HG03139 (cell line): ENCODE measurements at regions not wholly inside any gene's neighbourhood (a gene's known extent, or its start where the extent isn't known, plus 50 kb on each side); places are given as distances from the start of the nearest gene placed in this dataset.
"Not testable (repeated sequence)": the region's sequence is repeated elsewhere in the genome, so short reads cannot be mapped to it uniquely, and the experiment has no call there.

Experiments
- ATAC-seq: cut with Tn5 transposase; IDR thresholded peaks from one replicate; pipeline ENCODE4 v1.9.1; 2021; ENCODE audit not compliant: unreplicated experiment

- no peak for ATAC-seq
These were observed 629.6 kb downstream of the FSCB start for GRCh38 chr14:43877351-43877960.

GRCh38 chr14:43872752-43873655 lies 634.1 kb downstream of the FSCB start:
- ATAC-seq, result no peak

- no peak for ATAC-seq
These were observed 634.9 kb downstream of the FSCB start for GRCh38 chr14:43872222-43872621.

- ATAC-seq, result no peak
These were observed 648.1 kb downstream of the FSCB start for GRCh38 chr14:43858981-43859380.

- no peak for ATAC-seq
These were observed 651.5 kb downstream of the FSCB start for GRCh38 chr14:43855556-43855955.

- ATAC-seq, result no peak
These were observed 653.5 kb downstream of the FSCB start for GRCh38 chr14:43853541-43853940.

- no peak for ATAC-seq
These were observed 703.9 kb downstream of the FSCB start for GRCh38 chr14:43803076-43803689.

GRCh38 chr14:43795600-43796228 lies 711.4 kb downstream of the FSCB start:
- no peak for ATAC-seq

- ATAC-seq, result no peak
These were observed 713.5 kb downstream of the FSCB start for GRCh38 chr14:43793579-43793978.

- ATAC-seq, result no peak
These were observed 714.1 kb downstream of the FSCB start for GRCh38 chr14:43792980-43793379.

- no peak for ATAC-seq
These were observed 716.4 kb downstream of the FSCB start for GRCh38 chr14:43790681-43791080.

- no peak for ATAC-seq
These were observed 717.6 kb downstream of the FSCB start for GRCh38 chr14:43789458-43789857.

- no peak for ATAC-seq
These were observed 720.9 kb downstream of the FSCB start for GRCh38 chr14:43786066-43786762.

GRCh38 chr14:43784432-43784831 lies 722.7 kb downstream of the FSCB start:
- not testable (repeated sequence) for ATAC-seq

- no peak for ATAC-seq
These were observed 728.0 kb downstream of the FSCB start for GRCh38 chr14:43778937-43779639.

GRCh38 chr14:43778570-43778936 lies 728.5 kb downstream of the FSCB start:
- ATAC-seq, result no peak

- ATAC-seq, result no peak
These were observed 741.6 kb downstream of the FSCB start for GRCh38 chr14:43765474-43765873.

- ATAC-seq, result no peak
These were observed 742.6 kb downstream of the FSCB start for GRCh38 chr14:43764433-43764832.

- no peak for ATAC-seq
These were observed 751.4 kb downstream of the FSCB start for GRCh38 chr14:43755707-43756106.

GRCh38 chr14:43754838-43755237 lies 752.2 kb downstream of the FSCB start:
- no peak for ATAC-seq
